Stomach smooth muscle (tissue), 2 donors: ENCODE measurements at regions not wholly inside any gene's neighbourhood (a gene's known extent, or its start where the extent isn't known, plus 50 kb on each side); places are given as distances from the start of the nearest gene placed in this dataset.
"Not testable (repeated sequence)": the region's sequence is repeated elsewhere in the genome, so short reads cannot be mapped to it uniquely, and the experiment has no call there.

Experiments used
- H3K27ac ChIP-seq: one replicate; pipeline ENCODE4 v1.7.0; 2013; ENCODE audit warnings: mild to moderate bottlenecking, low read length, inconsistent platforms
- H3K27me3 ChIP-seq, 2 donors: one replicate each; pipeline ENCODE4 v1.7.0; 2013; ENCODE audit warnings: low read length in 2 of 2; ENCODE audit not compliant: insufficient read depth in 2 of 2, control insufficient read depth in 1 of 2
- H3K36me3 ChIP-seq, 2 donors: one replicate each; pipeline ENCODE4 v1.7.0; 2013; ENCODE audit warnings: low read length in 2 of 2; ENCODE audit not compliant: control insufficient read depth in 2 of 2, insufficient read depth in 2 of 2
- H3K4me1 ChIP-seq: one replicate; pipeline ENCODE4 v1.7.0; 2013; ENCODE audit warnings: low read length; ENCODE audit not compliant: control insufficient read depth, insufficient read depth
- H3K4me3 ChIP-seq, 2 donors: one replicate each; pipeline ENCODE4 v1.7.0; 2013; ENCODE audit warnings: low read length in 2 of 2
- H3K9ac ChIP-seq, 2 donors: one replicate each; pipeline ENCODE4 v1.7.0; 2013; ENCODE audit warnings: low read length in 2 of 2, mild to moderate bottlenecking in 1 of 2
- H3K9me3 ChIP-seq, 2 donors: one replicate each; pipeline ENCODE4 v1.7.0; 2013; ENCODE audit warnings: low read length in 2 of 2; ENCODE audit not compliant: control insufficient read depth in 2 of 2
- donor health status: healthy.
- donor health status: Pancreatic carcinoma.

GRCh38 chrX:42020225-42020624 lies 96.9 kb upstream of the CASK start:
- no peak overlapping the region for H3K4me3 ChIP-seq
- H3K9ac ChIP-seq = no peak overlapping the region
- H3K27me3 ChIP-seq = no peaks in the 10 kb centered on the region
- no peak overlapping the region for H3K27ac ChIP-seq
- H3K36me3 ChIP-seq = no peaks in the 10 kb centered on the region
- H3K4me1 ChIP-seq = no peaks in the 10 kb centered on the region
- no peaks in the 10 kb centered on the region for H3K9me3 ChIP-seq

GRCh38 chrX:42017971-42018370 lies 94.6 kb upstream of the CASK start:
- H3K9me3 ChIP-seq = no peaks in the 10 kb centered on the region
- no peak overlapping the region for H3K27ac ChIP-seq
- no peaks in the 10 kb centered on the region for H3K27me3 ChIP-seq

GRCh38 chrX:42000836-42001235 lies 77.5 kb upstream of the CASK start:
- Histone ChIP-seq H3K27me3 (peaks cover 0 to 2% of the 10 kb centered on the region in 2 donors), H3K9me3 (no peaks in the 10 kb centered on the region), H3K36me3 (no peaks in the 10 kb centered on the region), H3K9ac (no peak overlapping the region), H3K27ac (no peak overlapping the region), H3K4me3 (no peak overlapping the region), H3K4me1 (no peaks in the 10 kb centered on the region)

More at GRCh38 chrX:42017971-42018370, 94.6 kb upstream of the CASK start:
- H3K4me3 ChIP-seq = no peak overlapping the region
- no peaks in the 10 kb centered on the region for H3K36me3 ChIP-seq
- no peak overlapping the region for H3K9ac ChIP-seq
- no peaks in the 10 kb centered on the region for H3K4me1 ChIP-seq

GRCh38 chrX:41984628-41985027 lies 61.3 kb upstream of the CASK start:
- Histone ChIP-seq H3K4me1 (no peaks in the 10 kb centered on the region), H3K9ac (no peak overlapping the region), H3K36me3 (no peaks in the 10 kb centered on the region), H3K4me3 (no peak overlapping the region), H3K27me3 (no peaks in the 10 kb centered on the region), H3K27ac (no peak overlapping the region), H3K9me3 (no peaks in the 10 kb centered on the region)

GRCh38 chrX:41982953-41983352 lies 59.6 kb upstream of the CASK start:
- Histone ChIP-seq H3K4me1 (no peaks in the 10 kb centered on the region), H3K9me3 (no peaks in the 10 kb centered on the region), H3K36me3 (no peaks in the 10 kb centered on the region), H3K27me3 (no peaks in the 10 kb centered on the region), H3K9ac (no peak overlapping the region), H3K27ac (no peak overlapping the region), H3K4me3 (no peak overlapping the region)

- H3K4me3 ChIP-seq = no peak overlapping the region
- no peaks in the 10 kb centered on the region for H3K4me1 ChIP-seq
- H3K27ac ChIP-seq = no peak overlapping the region
- no peak overlapping the region for H3K9ac ChIP-seq
- no peaks in the 10 kb centered on the region for H3K27me3 ChIP-seq
- H3K9me3 ChIP-seq = no peaks in the 10 kb centered on the region
- H3K36me3 ChIP-seq = no peaks in the 10 kb centered on the region
Observed at GRCh38 chrX:41981481-41982013, 58.2 kb upstream of the CASK start.

- H3K9me3 ChIP-seq, H3K36me3 ChIP-seq, H3K4me1 ChIP-seq, H3K9ac ChIP-seq, H3K4me3 ChIP-seq, H3K27ac ChIP-seq, H3K27me3 ChIP-seq: not testable (repeated sequence)
Observed at GRCh38 chrX:41974677-41975076, 51.3 kb upstream of the CASK start.

GRCh38 chrX:41973208-41973607 lies 49.9 kb upstream of the CASK start:
- H3K4me1 ChIP-seq = no peaks in the 10 kb centered on the region
- peaks cover 0 to 4% of the 10 kb centered on the region in 2 donors for H3K27me3 ChIP-seq
- H3K36me3 ChIP-seq = no peaks in the 10 kb centered on the region
- no peak overlapping the region for H3K27ac ChIP-seq
- no peak overlapping the region for H3K4me3 ChIP-seq
- H3K9me3 ChIP-seq = no peaks in the 10 kb centered on the region
- no peak overlapping the region for H3K9ac ChIP-seq
